Astrocyte of the spinal cord (primary cell): ENCODE measurements at regions not wholly inside any gene's neighbourhood (a gene's known extent, or its start where the extent isn't known, plus 50 kb on each side); places are given as distances from the start of the nearest gene placed in this dataset.

Experiments used
- DNase-seq: peaks from one replicate; pipeline ENCODE4 v3.0.0; 2011; ENCODE audit warnings: low read depth, low spot score
- H3K4me3 ChIP-seq: 2 replicates; pipeline ENCODE4 v1.5.1; 2011; ENCODE audit warnings: low read depth, mild to moderate bottlenecking, low read length, moderate library complexity
- CTCF ChIP-seq: IDR thresholded peaks from 2 replicates; pipeline ENCODE4 v1.5.1; 2012; ENCODE audit warnings: low read depth, mild to moderate bottlenecking, low read length, inconsistent platforms
- in situ Hi-C: cut with HindIII; loops from 2 replicates; pipeline ENCODE4 v1.10.0; 2017; ENCODE audit warnings: low sequenced_read_pairs

GRCh38 chr6:51336185-51336584 lies 517.5 kb downstream of the TFAP2B start:
- no peak for TF ChIP-seq CTCF
- no peak for DNase-seq
- in situ Hi-C loops: no loop called here
- no peak overlapping the region for H3K4me3 ChIP-seq

GRCh38 chr6:51337277-51337676 lies 518.6 kb downstream of the TFAP2B start:
- no peak overlapping the region for H3K4me3 ChIP-seq
- DNase-seq: no peak
- TF ChIP-seq CTCF: no peak
- in situ Hi-C loops: no loop called here

GRCh38 chr6:51339108-51339507 lies 520.4 kb downstream of the TFAP2B start:
- H3K4me3 ChIP-seq: no peak overlapping the region
- DNase-seq: no peak
- in situ Hi-C loops: no loop called here
- TF ChIP-seq CTCF: no peak

- no peak for TF ChIP-seq CTCF
- no peak overlapping the region for H3K4me3 ChIP-seq
- in situ Hi-C loops: no loop called here
- DNase-seq: no peak
Measured at GRCh38 chr6:51339728-51340127, 521.1 kb downstream of the TFAP2B start.

GRCh38 chr6:51342393-51342792 lies 523.7 kb downstream of the TFAP2B start:
- H3K4me3 ChIP-seq: no peak overlapping the region
- no peak for TF ChIP-seq CTCF
- in situ Hi-C loops: no loop called here
- no peak for DNase-seq

GRCh38 chr6:51349857-51350256 lies 531.2 kb downstream of the TFAP2B start:
- in situ Hi-C loops: no loop called here
- no peak for DNase-seq
- no peak overlapping the region for H3K4me3 ChIP-seq
- no peak for TF ChIP-seq CTCF

GRCh38 chr6:51350308-51350904 lies 531.7 kb downstream of the TFAP2B start:
- DNase-seq: peak; percentile 12
- TF ChIP-seq CTCF: peak; percentile 28
- in situ Hi-C loops: no loop called here

More at GRCh38 chr6:51350308-51350904, 531.7 kb downstream of the TFAP2B start:
- no peak overlapping the region for H3K4me3 ChIP-seq
